Heart left ventricle (tissue), 16 donors: ENCODE measurements at regions not wholly inside any gene's neighbourhood (a gene's known extent, or its start where the extent isn't known, plus 50 kb on each side); places are given as distances from the start of the nearest gene placed in this dataset.

Experiments
- ATAC-seq, 4 donors: fragments of 200-7000 bp; cut with Tn5 transposase; one replicate each; pipeline ENCODE4 v1.9.1; 2020 to 2022; ENCODE audit warnings: moderate library complexity in 4 of 4, mild to moderate bottlenecking in 3 of 4, moderate number of reproducible peaks in 1 of 4
- DNase-seq, 5 donors: peaks; one replicate each; pipeline ENCODE4 v3.0.0-alpha.2; 2020
- H3K27ac ChIP-seq, 12 donors: fragments of 200-600 bp; sonication (generic) in 4 of 12; one replicate each; pipeline versions ENCODE4 v1.5.0 to v1.8.0; 2016 to 2022; ENCODE audit warnings: mild to moderate bottlenecking in 2 of 12
- H3K27me3 ChIP-seq, 9 donors: fragments of 200-600 bp; sonication (generic) in 2 of 9; one replicate each; pipeline versions ENCODE4 v1.5.1 to v1.8.0; 2016 to 2022; ENCODE audit warnings: mild to moderate bottlenecking in 3 of 9
- H3K36me3 ChIP-seq, 9 donors: fragments of 200-600 bp; sonication (generic) in 2 of 9; one replicate each; pipeline versions ENCODE4 v1.5.0 to v1.8.0; 2018 to 2022; ENCODE audit warnings: mild to moderate bottlenecking in 2 of 9
- H3K4me1 ChIP-seq, 12 donors: fragments of 200-600 bp; sonication (generic) in 4 of 12; one replicate each; pipeline versions ENCODE4 v1.5.0 to v1.8.0; 2016 to 2022; ENCODE audit warnings: mild to moderate bottlenecking in 3 of 12
- H3K4me3 ChIP-seq, 12 donors: fragments of 200-600 bp; sonication (generic) in 4 of 12; one replicate each; pipeline versions ENCODE4 v1.5.0 to v1.8.0; 2017 to 2022; ENCODE audit warnings: mild to moderate bottlenecking in 9 of 12, moderate library complexity in 4 of 12
- H3K9me3 ChIP-seq, 12 donors: fragments of 200-600 bp; sonication (generic) in 4 of 12; one replicate each; pipeline versions ENCODE4 v1.5.0 to v1.8.0; 2016 to 2022; ENCODE audit warnings: mild to moderate bottlenecking in 1 of 12
- CTCF ChIP-seq, 12 donors: fragments of 200-600 bp; sonication (generic) in 4 of 12; IDR thresholded peaks; one replicate each; pipeline versions ENCODE4 v1.5.0 to v1.8.0; 2018 to 2022; ENCODE audit warnings: antibody characterized with exemption in 12 of 12, mild to moderate bottlenecking in 5 of 12
- POLR2A ChIP-seq, 2 donors: fragments of 450-650 bp; IDR thresholded peaks; one replicate each; pipeline ENCODE4 v1.6.1; 2017; ENCODE audit warnings: antibody characterized with exemption in 2 of 2, mild to moderate bottlenecking in 2 of 2, moderate library complexity in 2 of 2
- WGBS, 4 donors: extraction: QIAGEN DNeasy Blood & Tissue Kit in 2 of 4; methylation state at CpG; one replicate each; pipeline versions ENCODE4 v1.1.5 to v1.1.7; 2013 to 2018; 5-methylcytosine and 5-hydroxymethylcytosine counted together
- intact Hi-C, 10 donors: fragments of 100-400 bp; cut with DNase I; formaldehyde crosslinking; loops; one replicate each; pipeline versions ENCODE4 v1.11.1 to v1.14.2; 2022
- donor health status: ischemic (EF 13 %, LVEDD 7.1; RV severe dilation, severe dysfunction).
- donor health status: healthy with polysubstance abuse.
- donor health status: DM: no; HTN: yes; CAD: no.
- donor health status: DM: no; HTN: no; CAD: no.
- donor health status: ischemic (EF 25% LVEDD 6.9; RV normal size, moderate dysfunction).
- donor health status: ischemic (EF 25% LVEDD 5.7; RV mildly dilated, moderate dysfunction).
- donor health status: healthy.
- donor health status: DM: yes; HTN: yes; CAD: no.
- donor health status: ischemic (EF 35%, LVEDD 5.7; RV mildly dilated, moderate dysfunction).
- donor health status: nonischemic (EF 11% LVEDD 7.7; RV severe dilation, severe dysfunction).
- donor health status: DM: yes; HTN: yes; CAD: no.
- donor health status: PGD.
- donor health status: ischemic (EF 29% LVEDD 5.4; RV normal size, mild dysfunction).
- donor health status: nonischemic (EF 23%, LVEDD 6.1; RV moderate dilation, normal function).

GRCh38 chr11:25939691-25940090, 392.2 kb upstream of the ANO3 start:
- DNase-seq (no peak), ATAC-seq (no peak)
- Histone ChIP-seq H3K27me3 (no peaks in the 10 kb centered on the region), H3K4me1 (no peaks in the 10 kb centered on the region), H3K27ac (no peak overlapping the region), H3K9me3 (peaks cover 0 to 8% (median 0%) of the 10 kb centered on the region in 12 donors), H3K4me3 (no peak overlapping the region), H3K36me3 (no peaks in the 10 kb centered on the region)
- intact Hi-C loops = no loop called here
- WGBS, 4 donors = 65 to 80% (median 78%) methylated on average over 2 of the region's 2 CpGs
- no peak for TF ChIP-seq CTCF (IDR thresholded peaks at IDR 0.05)
- TF ChIP-seq POLR2A (IDR thresholded peaks at IDR 0.05) = no peak

- H3K9me3 ChIP-seq = no peaks in the 10 kb centered on the region
Observed at GRCh38 chr11:25941353-25941752, 390.6 kb upstream of the ANO3 start.

GRCh38 chr11:25943031-25943430, 388.9 kb upstream of the ANO3 start:
- H3K36me3 ChIP-seq = no peaks in the 10 kb centered on the region
- no peak overlapping the region for H3K4me3 ChIP-seq
- H3K27me3 ChIP-seq = no peaks in the 10 kb centered on the region
- DNase-seq (no peak), ATAC-seq (no peak)
- no peaks in the 10 kb centered on the region for H3K9me3 ChIP-seq
- no peak for TF ChIP-seq POLR2A (IDR thresholded peaks at IDR 0.05)
- TF ChIP-seq CTCF (IDR thresholded peaks at IDR 0.05) = no peak
- WGBS, 4 donors = 85 to 91% (median 90%) methylated on average over 6 of the region's 6 CpGs
- H3K4me1 ChIP-seq = no peaks in the 10 kb centered on the region
- intact Hi-C loops = no loop called here
- H3K27ac ChIP-seq = no peak overlapping the region

More at GRCh38 chr11:25941353-25941752, 390.6 kb upstream of the ANO3 start:
- Histone ChIP-seq H3K27me3 (no peaks in the 10 kb centered on the region), H3K4me3 (no peak overlapping the region), H3K36me3 (no peaks in the 10 kb centered on the region), H3K4me1 (no peaks in the 10 kb centered on the region), H3K27ac (no peak overlapping the region)
- TF ChIP-seq CTCF (IDR thresholded peaks at IDR 0.05) (no peak), POLR2A (IDR thresholded peaks at IDR 0.05) (no peak)
- no peak for DNase-seq
- 57 to 73% (median 61%) methylated on average over 1 of the region's 1 CpG for WGBS, 4 donors
- no peak for ATAC-seq
- intact Hi-C loops = no loop called here

GRCh38 chr11:25943777-25944661, 387.9 kb upstream of the ANO3 start:
- 80 to 91% (median 89%) methylated on average over 8 to 17 of the region's 17 CpGs for WGBS, 4 donors
- Histone ChIP-seq H3K4me3 (no peak overlapping the region), H3K27me3 (no peaks in the 10 kb centered on the region), H3K27ac (no peak overlapping the region), H3K36me3 (no peaks in the 10 kb centered on the region), H3K4me1 (no peaks in the 10 kb centered on the region), H3K9me3 (peaks cover 0 to 6% (median 0%) of the 10 kb centered on the region in 12 donors)
- ATAC-seq (no peak), DNase-seq (no peak)
- TF ChIP-seq POLR2A (IDR thresholded peaks at IDR 0.05) (no peak), CTCF (IDR thresholded peaks at IDR 0.05) (no peak)
- intact Hi-C loops = no loop called here
